Smooth muscle cell (in vitro differentiated cells): ENCODE measurements at regions not wholly inside any gene's neighbourhood (a gene's known extent, or its start where the extent isn't known, plus 50 kb on each side); places are given as distances from the start of the nearest gene placed in this dataset.

ENCODE experiments used
- DNase-seq: peaks from one replicate; lab custom pipeline; 2025; ENCODE audit not compliant: unreplicated experiment; lab: John Stamatoyannopoulos, UW
- H2AFZ ChIP-seq: fragments of 200-600 bp; sonication (generic); 2 replicates; pipeline ENCODE4 v1.6.0; 2016; ENCODE audit warnings: antibody characterized with exemption, low read depth, mild to moderate bottlenecking
- H3F3A ChIP-seq: fragments of 200-600 bp; sonication (generic); 2 replicates; pipeline ENCODE4 v1.6.0; 2017; ENCODE audit warnings: antibody characterized with exemption, low read depth
- H3K27ac ChIP-seq: fragments of 200-600 bp; sonication (generic); 2 replicates; pipeline ENCODE4 v1.5.1; 2016; ENCODE audit warnings: low read depth, mild to moderate bottlenecking
- H3K27me3 ChIP-seq: fragments of 200-600 bp; sonication (generic); 2 replicates; pipeline ENCODE4 v1.6.1; 2016; ENCODE audit warnings: low read depth, mild to moderate bottlenecking
- H3K36me3 ChIP-seq: fragments of 200-600 bp; sonication (generic); 2 replicates; pipeline ENCODE4 v1.5.1; 2016; ENCODE audit warnings: low read depth
- H3K4me1 ChIP-seq: fragments of 200-600 bp; sonication (generic); 2 replicates; pipeline ENCODE4 v1.5.1; 2016; ENCODE audit warnings: low read depth
- H3K4me2 ChIP-seq: fragments of 200-600 bp; sonication (generic); 2 replicates; pipeline ENCODE4 v1.6.0; 2016; ENCODE audit warnings: mild to moderate bottlenecking
- H3K4me3 ChIP-seq: fragments of 200-600 bp; sonication (generic); 2 replicates; pipeline ENCODE4 v1.5.1; 2016; ENCODE audit warnings: mild to moderate bottlenecking
- H3K79me2 ChIP-seq: fragments of 200-600 bp; sonication (generic); 2 replicates; pipeline ENCODE4 v1.6.0; 2016; ENCODE audit warnings: low read depth, mild to moderate bottlenecking
- H3K9ac ChIP-seq: fragments of 200-600 bp; sonication (generic); 2 replicates; pipeline ENCODE4 v1.6.0; 2016; ENCODE audit warnings: low read depth
- H3K9me3 ChIP-seq: fragments of 200-600 bp; sonication (generic); replicated peaks from 2 replicates; pipeline ENCODE4 v1.5.1; 2016; ENCODE audit warnings: low read depth
- H4K20me1 ChIP-seq: fragments of 200-600 bp; sonication (generic); 2 replicates; pipeline ENCODE4 v1.6.0; 2016; ENCODE audit warnings: low read depth
- WGBS: methylation state at CpG from one replicate; pipeline ENCODE4 v1.1.7; 2016; ENCODE audit warnings: low lambda C conversion rate; 5-methylcytosine and 5-hydroxymethylcytosine counted together
- TF ChIP-seq, protein P1 (sequence below): fragments of 200-600 bp; sonication (generic); IDR thresholded peaks from 2 replicates; pipeline ENCODE4 v1.5.1; 2017; ENCODE audit warnings: borderline replicate concordance, mild to moderate bottlenecking, antibody characterized with exemption; ENCODE audit not compliant: insufficient read depth, poor library complexity, severe bottlenecking

DNA sequence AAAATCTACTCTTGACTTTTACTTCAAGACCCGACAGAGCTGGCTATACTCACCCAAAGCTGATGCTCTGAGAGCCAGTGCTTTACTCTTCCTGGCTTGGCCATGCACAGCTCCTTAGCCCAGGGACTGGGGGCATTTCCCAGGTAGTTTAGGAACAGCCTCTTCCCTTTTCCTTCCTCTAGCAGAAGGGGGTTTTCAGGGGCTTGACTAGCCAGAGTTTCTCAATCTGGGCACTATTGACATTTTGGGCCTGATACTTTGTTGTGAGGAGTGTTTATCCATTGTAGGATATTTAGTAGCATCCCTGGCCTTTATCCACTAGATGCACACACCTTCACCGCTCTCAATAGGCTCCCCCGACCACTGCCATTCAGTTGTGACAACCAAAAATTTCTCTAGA is 50.0 kb upstream of the RFX3 start:
- no peak overlapping the region for H3K4me3 ChIP-seq
- no peak overlapping the region for H3K4me2 ChIP-seq
- H4K20me1 ChIP-seq: no peaks in the 10 kb centered on the region
- no peak overlapping the region for H2AFZ ChIP-seq
- H3K36me3 ChIP-seq: no peaks in the 10 kb centered on the region
- no peak overlapping the region for H3K27ac ChIP-seq
- H3F3A ChIP-seq: no peaks in the 10 kb centered on the region
- H3K9me3 ChIP-seq: no peaks in the 10 kb centered on the region
- no peaks in the 10 kb centered on the region for H3K79me2 ChIP-seq
- 95% methylated on average over 3 of the region's 3 CpGs for WGBS
- H3K9ac ChIP-seq: no peak overlapping the region
- H3K4me1 ChIP-seq: no peaks in the 10 kb centered on the region
- TF ChIP-seq, protein P1, sequence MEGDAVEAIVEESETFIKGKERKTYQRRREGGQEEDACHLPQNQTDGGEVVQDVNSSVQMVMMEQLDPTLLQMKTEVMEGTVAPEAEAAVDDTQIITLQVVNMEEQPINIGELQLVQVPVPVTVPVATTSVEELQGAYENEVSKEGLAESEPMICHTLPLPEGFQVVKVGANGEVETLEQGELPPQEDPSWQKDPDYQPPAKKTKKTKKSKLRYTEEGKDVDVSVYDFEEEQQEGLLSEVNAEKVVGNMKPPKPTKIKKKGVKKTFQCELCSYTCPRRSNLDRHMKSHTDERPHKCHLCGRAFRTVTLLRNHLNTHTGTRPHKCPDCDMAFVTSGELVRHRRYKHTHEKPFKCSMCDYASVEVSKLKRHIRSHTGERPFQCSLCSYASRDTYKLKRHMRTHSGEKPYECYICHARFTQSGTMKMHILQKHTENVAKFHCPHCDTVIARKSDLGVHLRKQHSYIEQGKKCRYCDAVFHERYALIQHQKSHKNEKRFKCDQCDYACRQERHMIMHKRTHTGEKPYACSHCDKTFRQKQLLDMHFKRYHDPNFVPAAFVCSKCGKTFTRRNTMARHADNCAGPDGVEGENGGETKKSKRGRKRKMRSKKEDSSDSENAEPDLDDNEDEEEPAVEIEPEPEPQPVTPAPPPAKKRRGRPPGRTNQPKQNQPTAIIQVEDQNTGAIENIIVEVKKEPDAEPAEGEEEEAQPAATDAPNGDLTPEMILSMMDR: no peak
- no peak for DNase-seq
- no peaks in the 10 kb centered on the region for H3K27me3 ChIP-seq
